ENCODE measurements at regions not wholly inside any gene's neighbourhood (a gene's known extent, or its start where the extent isn't known, plus 50 kb on each side); places are given as distances from the start of the nearest gene placed in this dataset.

GRCh38 chr18:46353460-46353859, 249.3 kb downstream of the HAUS1 start:
- no peak for DNase-seq

GRCh38 chr18:46356278-46357033, 252.3 kb downstream of the HAUS1 start:
- DNase-seq: no peak

GRCh38 chr18:46360102-46360699, 256.0 kb downstream of the HAUS1 start:
- no peak for DNase-seq

GRCh38 chr18:46360866-46361265, 256.7 kb downstream of the HAUS1 start:
- no peak for DNase-seq

GRCh38 chr18:46362533-46362932, 258.3 kb downstream of the HAUS1 start:
- no peak for DNase-seq

- no peak for DNase-seq
These were observed 259.9 kb downstream of the HAUS1 start for GRCh38 chr18:46364048-46364447.

GRCh38 chr18:46366201-46366600, 262.0 kb downstream of the HAUS1 start:
- no peak for DNase-seq

GRCh38 chr18:46366751-46367376, 262.7 kb downstream of the HAUS1 start:
- DNase-seq: no peak

GRCh38 chr18:46369323-46369722, 265.1 kb downstream of the HAUS1 start:
- no peak for DNase-seq

- DNase-seq: no peak
These were observed 266.7 kb downstream of the HAUS1 start for GRCh38 chr18:46370898-46371297.

- no peak for DNase-seq
These were observed 268.5 kb downstream of the HAUS1 start for GRCh38 chr18:46372670-46373069.

GRCh38 chr18:46373131-46373530, 268.9 kb downstream of the HAUS1 start:
- DNase-seq: no peak

- DNase-seq: no peak
These were observed 269.6 kb downstream of the HAUS1 start for GRCh38 chr18:46373791-46374190.

- DNase-seq: no peak
These were observed 270.7 kb downstream of the HAUS1 start for GRCh38 chr18:46374850-46375249.

- DNase-seq: no peak
These were observed 273.4 kb downstream of the HAUS1 start for GRCh38 chr18:46377557-46377956.

- DNase-seq: no peak
These were observed 274.1 kb downstream of the HAUS1 start for GRCh38 chr18:46378126-46378863.

- DNase-seq: no peak
These were observed 274.7 kb downstream of the HAUS1 start for GRCh38 chr18:46378864-46379207.

- no peak for DNase-seq
These were observed 275.3 kb downstream of the HAUS1 start for GRCh38 chr18:46379323-46379950.

- no peak for DNase-seq
These were observed 271.9 kb downstream of the LOXHD1 start for GRCh38 chr18:46385124-46385523.

GRCh38 chr18:46386788-46387187, 270.2 kb downstream of the LOXHD1 start:
- DNase-seq: no peak

- no peak for DNase-seq
These were observed 269.4 kb downstream of the LOXHD1 start for GRCh38 chr18:46387441-46388131.

GRCh38 chr18:46388286-46388685, 268.7 kb downstream of the LOXHD1 start:
- DNase-seq: no peak

- DNase-seq: no peak
These were observed 264.4 kb downstream of the LOXHD1 start for GRCh38 chr18:46392576-46392975.

Measured in NCI-H1105 (cell line).